Midbrain (tissue), 1 donor: ENCODE measurements at regions not wholly inside any gene's neighbourhood (a gene's known extent, or its start where the extent isn't known, plus 50 kb on each side); places are given as distances from the start of the nearest gene placed in this dataset.

Experiments used
- DNase-seq: peaks from one replicate; lab custom pipeline; 2025; lab: John Stamatoyannopoulos, UW

DNA sequence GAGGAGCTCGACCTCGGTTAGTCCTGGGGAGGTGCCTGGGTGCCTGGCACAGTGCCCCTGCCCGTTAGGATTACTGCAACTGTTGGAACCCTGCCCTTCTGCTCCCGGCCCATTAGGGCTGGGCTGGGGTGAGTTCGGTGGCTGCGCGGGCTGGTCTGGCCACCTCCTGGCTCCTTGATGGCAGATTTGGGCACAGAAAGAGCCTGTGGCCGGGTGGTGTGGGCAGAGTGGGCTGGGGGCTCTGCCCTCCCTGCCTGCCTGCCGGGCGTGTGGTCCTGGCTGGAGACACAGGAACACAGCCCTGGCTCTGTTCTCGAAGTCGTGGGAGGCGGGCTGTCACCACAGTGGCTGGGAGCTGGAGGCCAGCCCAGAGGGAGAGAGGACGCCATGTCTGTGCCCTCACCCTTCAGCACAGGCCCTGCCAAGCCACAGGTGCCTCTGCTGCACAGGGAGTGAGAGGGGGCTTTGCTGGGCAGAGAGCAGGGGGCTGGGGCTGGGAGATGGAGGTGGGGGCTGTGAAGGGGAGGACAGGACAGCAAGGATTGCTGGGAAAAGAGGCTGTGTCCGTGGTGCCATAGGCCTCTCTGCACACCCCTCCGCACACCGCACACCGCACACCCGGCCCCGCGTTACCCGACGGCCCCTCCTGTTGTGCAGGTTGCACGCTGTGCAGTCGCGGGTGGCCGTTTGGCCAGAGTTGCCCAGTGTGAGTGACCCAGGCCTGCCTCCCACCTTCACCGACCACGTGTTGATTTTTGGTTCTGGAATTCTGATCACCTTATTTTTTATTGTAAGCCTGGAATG lies 236.6 kb upstream of the GSE1 start:
- peak; percentile 63 for DNase-seq

- DNase-seq: no peak
These were observed 235.6 kb upstream of the GSE1 start for GRCh38 chr16:85377388-85378144.

DNA sequence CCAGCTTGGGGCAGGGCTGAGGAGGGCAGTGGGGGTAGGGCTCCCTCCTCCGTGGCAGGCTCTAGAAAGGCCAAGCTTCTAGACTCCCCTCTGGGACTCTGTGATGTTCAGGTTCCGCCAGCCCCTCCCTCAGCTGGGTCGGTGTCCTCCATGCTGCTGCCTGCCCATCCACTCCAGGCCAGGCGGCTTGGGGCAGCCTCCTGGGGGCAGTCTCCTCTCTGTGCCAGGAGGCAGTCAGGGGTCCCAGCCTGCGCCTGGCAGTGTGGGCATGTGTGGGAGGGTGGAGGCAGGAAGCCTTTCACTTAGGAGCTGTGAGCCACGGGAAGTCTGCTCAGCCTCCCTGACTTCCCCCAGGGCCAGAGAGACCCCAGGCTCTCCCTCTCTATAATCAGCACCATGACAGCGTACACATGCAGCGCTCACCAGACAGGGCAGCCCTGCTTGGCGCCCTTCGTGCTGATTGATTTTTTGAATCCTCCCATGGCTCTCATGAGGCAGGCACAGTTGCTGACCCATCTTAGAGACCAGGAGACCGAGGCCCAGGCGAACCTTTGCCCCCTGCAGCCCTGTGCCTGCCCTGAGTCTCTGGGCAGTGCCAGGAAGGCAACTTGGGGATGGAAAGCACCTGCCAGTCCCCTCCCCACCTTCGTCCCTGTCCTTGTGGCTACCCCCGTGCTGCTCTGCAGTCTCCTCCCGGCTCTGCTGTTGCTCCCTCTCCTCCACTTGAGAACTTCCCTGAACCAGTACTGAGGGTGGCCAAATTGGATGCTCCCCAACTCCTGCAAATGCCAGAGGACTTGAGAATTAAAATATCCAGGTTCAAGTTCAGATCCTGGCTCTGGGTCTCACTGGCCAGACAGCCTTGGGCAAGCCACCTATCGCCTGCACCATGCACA lies 234.7 kb upstream of the GSE1 start:
- DNase-seq: no peak

- DNase-seq: no peak
These were observed 233.8 kb upstream of the GSE1 start for GRCh38 chr16:85379041-85380001.

DNA sequence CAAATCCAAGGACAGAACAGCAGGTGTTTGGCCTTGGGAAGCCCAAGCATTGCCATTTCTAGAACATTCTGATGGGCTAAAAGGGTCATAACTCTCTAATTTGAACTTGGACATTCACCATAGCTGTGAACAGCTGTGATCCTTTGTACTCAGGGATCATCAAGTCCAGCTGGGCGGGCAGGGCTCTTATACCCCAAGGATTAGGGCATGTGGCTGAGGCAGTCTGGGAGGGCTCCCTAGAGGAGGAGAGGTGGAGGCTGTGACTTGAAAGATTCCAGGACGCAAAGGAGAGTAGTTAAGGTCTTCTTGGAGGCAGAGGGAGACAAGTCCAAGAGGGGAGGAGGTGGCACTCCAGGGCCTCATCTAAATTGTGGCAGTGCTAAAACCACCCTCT lies 233.1 kb upstream of the GSE1 start:
- no peak for DNase-seq

DNA sequence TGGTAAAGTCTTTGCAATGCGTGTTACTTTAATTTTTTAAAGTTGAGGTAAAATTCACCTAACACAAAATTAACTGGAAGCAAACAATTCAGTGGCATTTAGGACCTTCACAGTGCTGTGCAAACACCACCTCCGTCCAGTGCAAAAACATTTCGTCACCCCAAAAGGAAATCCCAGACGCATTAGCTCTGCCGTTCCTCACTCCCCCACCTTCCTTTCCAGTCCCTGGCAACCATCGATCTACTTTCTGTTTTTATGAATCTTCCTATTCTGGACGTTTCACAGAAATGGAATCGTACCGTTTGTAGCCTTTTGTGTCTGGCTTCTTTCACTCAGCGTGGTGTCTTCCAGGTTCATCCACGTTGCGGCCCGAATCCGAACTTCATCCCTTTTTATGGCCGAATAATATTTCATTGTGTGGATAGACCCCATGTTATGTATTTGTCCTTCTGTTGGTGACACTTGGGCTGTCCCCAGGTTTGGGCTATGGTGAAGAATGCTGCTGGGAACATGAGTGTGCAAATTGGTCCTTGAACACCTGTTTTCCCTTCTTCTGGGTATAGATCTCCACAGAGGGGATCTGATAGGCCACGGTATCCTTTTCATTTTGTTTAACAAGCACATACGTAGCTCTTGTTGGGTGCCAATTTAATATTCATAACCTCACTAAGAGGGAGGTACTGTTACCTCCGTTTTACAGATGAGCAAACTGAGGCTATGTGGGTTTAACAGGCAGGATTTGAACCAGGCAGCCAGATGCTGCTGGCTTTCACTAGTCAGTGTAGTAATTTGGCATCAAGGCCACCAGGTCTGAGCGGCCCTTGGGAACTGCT lies 232.0 kb upstream of the GSE1 start:
- DNase-seq: no peak

GRCh38 chr16:85381738-85382592 lies 231.2 kb upstream of the GSE1 start:
- DNase-seq: no peak

DNA sequence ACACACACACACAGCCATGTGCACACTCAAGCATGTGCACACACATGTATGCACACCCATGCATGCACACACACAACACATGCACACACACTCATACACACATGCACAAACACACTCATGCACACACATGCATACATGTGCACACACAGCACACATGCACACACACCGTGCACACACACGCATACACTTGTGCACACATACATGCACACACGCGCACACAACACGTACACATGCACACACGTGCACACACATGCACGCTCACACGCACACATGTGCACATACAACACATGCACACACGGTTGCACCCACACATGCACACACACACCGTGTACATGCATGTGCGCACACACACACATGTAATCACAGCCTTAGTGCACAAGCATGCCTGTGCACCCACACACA lies 230.4 kb upstream of the GSE1 start:
- DNase-seq: no peak

GRCh38 chr16:85383836-85384832 lies 229.0 kb upstream of the GSE1 start:
- DNase-seq: no peak

DNA sequence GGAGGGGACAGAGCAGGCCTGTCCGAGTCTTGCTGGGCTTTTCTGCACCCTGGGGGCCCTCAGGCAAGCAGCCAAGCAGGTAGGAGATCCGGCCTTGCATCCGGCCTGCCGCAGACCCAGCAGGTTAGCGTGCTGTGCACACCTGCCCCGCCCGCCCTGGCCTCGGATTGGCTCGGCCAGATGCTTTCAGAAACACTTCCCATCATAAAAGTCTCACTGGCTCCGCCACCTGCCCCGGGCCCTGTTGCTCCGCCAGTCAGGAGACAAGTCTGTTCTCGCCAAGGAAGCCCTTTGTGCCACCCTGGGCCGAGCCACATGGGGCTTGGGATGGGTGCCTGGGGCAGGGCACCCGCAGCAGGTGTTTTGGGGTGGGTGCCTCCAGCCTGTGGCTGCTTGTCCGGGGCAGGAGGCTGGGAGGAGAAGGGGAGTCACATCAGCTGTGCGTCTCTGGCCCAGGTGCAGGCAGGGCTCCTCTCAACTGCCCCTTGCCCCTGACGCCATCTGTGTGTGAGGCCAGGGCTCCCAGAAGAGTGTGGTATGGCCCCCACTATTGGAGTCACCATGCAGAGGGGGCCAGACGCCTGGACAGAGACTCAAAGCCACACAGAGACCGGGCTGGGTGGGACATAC lies 228.2 kb upstream of the GSE1 start:
- DNase-seq: no peak

DNA sequence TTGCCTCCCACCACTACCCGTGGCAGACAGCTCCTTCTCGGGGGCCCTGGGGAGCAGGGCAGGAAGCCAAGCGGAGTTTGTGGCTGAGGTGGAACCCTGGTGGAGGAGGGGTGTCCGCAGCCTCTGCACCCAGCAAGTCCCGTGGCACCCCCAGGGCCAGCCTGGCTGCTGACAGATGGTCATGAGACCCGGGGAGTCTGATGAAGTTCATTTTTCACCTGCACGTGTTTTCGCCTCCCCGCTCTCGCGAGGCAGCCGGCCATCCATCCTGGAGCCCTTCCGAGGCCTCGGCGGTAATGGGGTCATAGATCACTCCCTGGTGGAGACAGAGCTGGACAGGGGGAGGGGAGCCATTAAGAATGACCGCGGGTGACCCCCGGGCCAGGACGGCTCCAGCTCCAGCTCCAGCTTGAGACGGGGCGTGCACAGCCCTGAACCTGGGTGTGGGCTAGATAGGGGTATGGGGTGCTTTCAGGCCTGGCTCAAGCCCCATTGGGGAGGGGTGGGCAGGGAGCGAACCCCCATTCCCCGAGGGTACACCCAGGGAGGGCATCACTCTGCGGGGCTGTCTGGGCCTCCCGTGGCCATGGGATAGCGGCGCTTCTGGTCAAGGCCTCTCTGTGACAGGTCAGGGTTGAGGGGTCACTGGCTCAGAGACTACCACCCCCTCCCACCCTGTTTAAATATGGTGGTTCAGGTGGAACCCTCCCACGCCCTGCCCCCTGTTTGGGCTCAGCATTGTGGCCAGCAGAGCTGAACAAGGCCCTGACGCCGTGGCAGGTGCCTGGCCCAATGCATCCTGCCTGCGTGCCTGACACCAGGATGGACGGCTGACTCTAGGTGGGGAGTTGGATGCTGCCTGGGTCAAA lies 227.4 kb upstream of the GSE1 start:
- no peak for DNase-seq

- no peak for DNase-seq
These were observed 226.5 kb upstream of the GSE1 start for GRCh38 chr16:85386467-85387170.

- DNase-seq: no peak
These were observed 226.0 kb upstream of the GSE1 start for GRCh38 chr16:85387171-85387507.

DNA sequence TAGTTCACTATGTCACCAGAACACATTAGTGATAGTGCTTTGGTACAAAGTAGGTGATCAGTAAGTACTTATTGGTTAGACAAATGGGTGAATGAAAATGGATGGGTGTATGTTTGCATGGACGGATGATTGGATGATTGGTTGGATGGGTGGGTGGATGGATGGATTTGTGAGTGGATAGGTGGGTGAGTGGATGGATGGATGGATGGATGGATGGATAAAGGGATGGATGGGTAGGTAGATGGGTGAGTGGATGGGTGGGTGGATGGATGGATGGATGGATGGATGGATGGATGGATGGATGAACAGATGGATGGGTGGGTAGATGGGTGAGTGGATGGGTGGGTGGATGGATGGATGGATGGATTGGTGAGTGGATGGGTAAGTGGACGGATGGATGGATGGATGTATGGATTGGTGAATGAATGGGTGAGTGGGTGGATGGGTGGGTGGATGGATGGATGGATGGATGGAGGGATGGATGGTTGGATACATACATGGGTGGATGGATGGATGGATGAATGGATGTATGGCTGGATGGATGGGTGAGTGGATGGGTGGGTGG lies 225.3 kb upstream of the GSE1 start:
- no peak for DNase-seq

DNA sequence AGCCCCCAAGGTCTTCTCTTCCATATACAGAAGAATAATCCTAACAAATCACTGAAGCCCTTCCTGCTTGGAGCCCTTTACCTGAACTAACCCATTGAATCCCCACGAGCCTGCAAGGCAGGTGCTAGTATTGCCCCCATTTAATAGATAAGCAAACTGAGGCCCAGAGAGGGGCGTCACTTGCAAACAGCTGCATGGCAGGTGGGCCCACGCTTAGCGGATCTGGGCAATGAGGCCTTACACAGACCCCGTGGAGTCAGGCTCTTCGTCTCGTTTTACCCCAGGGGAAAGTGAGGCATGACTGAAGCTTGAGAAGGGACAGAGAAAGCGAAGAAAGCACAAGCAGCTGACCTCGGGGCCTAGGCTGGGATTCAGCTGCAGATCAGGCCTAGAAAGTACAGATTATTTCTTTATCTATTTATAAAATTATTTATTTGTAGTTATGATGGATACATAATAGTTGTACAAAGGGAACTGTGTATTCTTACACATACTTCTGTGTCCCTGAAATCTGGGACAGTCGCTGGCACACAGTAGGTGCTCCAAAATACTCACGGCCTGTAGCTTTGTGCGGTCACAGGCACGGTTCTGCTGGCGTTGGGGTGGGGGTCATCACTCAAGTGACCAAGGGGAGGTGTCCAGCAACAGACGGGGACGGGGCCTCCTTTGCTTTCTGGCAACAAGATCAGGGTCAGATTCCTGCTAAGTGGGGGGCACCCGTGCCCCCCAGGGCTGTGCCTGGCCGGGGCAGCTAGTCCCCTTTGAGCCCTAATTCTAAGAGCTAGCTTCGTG lies 223.2 kb upstream of the GSE1 start:
- no peak for DNase-seq
